D721Med (cell line): ENCODE measurements at regions not wholly inside any gene's neighbourhood (a gene's known extent, or its start where the extent isn't known, plus 50 kb on each side); places are given as distances from the start of the nearest gene placed in this dataset.

Source experiments
- DNase-seq: peaks from one replicate; pipeline ENCODE4 v3.0.0; 2011; ENCODE audit warnings: low spot score; ENCODE audit not compliant: insufficient read length
- FAIRE-seq: peaks from 2 replicates; lab custom pipeline; 2011; peaks lifted over from hg19 to GRCh38; lab: Jason Lieb, UNC
- CTCF ChIP-seq: IDR thresholded peaks from 2 replicates; pipeline ENCODE4 v1.5.1; 2012; ENCODE audit warnings: mild to moderate bottlenecking, control low read depth; ENCODE audit not compliant: insufficient read depth; ENCODE audit errors: missing control alignments

DNA sequence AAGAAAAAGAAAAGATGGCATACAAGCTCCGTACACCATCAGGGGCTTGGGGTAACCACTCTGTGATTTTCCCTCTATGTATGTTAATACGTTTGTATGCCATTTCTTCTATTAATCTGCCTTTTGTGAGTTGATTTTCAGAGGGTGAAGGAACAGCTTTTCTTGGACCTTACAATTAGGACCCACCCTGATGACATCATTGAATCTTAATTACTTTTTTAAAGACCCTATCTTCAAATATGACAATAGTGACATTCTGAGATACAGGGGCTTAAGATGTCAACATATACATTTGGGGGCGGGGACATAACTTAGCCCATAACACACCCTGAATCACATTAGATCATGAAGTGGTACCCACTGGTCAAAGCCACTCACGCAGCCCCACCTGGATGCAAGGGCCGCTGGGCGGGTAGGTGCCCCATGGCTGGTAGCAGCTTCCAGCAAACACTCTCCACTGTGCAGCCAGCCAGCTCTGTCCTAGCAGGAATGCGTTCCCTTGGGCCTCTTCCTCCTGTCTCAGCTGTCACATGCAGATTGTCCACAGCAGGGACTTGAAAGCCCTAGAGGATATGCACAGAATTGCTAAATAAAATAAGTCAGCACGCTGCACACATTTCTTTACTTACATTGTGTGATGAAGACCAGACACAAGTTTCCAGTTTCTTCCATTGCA lies 74.5 kb downstream of the FOXF2 start:
- no peak for TF ChIP-seq CTCF
- FAIRE-seq (no peak), DNase-seq (no peak)

GRCh38 chr6:1464781-1465370 lies 75.5 kb downstream of the FOXF2 start:
- no peak for FAIRE-seq
- no peak for DNase-seq
- no peak for TF ChIP-seq CTCF

DNA sequence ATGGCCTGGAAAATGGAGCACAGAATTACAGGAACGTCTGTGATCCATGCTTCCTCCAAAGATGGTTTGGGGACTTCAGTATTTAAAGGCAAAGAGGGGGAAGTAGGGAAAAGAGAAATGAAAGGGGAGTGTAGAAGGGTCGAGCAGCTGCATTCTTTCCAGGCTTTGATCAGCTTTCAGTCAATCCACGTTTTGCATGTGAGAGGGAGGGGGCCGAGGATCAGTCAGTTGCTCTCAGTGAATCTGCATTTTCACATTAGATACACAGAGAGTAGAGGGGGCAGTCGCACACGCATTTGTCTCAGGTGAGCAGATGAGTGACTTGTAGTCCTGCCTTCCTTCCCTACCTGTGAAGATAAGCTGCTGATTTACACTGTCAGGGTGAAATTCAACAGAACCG lies 78.8 kb downstream of the FOXF2 start:
- DNase-seq: no peak
- FAIRE-seq: no peak
- no peak for TF ChIP-seq CTCF

- FAIRE-seq (no peak), DNase-seq (no peak)
- TF ChIP-seq CTCF: no peak
These were observed 80.7 kb downstream of the FOXF2 start for GRCh38 chr6:1470040-1470439.

- FAIRE-seq (no peak), DNase-seq (no peak)
- no peak for TF ChIP-seq CTCF
These were observed 83.3 kb downstream of the FOXF2 start for GRCh38 chr6:1472643-1473042.

DNA sequence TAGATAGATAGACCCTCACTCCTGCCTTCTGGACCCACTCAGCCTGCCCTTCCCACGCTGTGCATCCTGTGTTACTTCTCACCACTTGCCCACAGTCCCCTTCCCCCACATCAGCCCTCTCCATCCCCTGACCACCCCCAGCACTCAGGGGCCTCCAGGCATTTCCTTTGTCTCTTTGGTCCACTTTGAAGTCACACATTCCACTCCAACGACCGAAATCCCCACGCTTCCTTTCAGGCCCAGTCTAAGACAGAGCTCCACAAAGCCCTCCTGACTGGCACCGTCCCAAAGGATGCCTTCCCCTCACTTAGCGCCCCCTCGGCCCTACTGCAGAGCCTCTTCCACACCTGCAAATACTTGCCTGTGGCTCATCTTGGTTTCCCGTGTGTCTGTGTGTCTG lies 83.8 kb downstream of the FOXF2 start:
- TF ChIP-seq CTCF: no peak
- DNase-seq: no peak
- FAIRE-seq: no peak

- TF ChIP-seq CTCF: no peak
- no peak for FAIRE-seq
These were observed 84.2 kb downstream of the FOXF2 start for GRCh38 chr6:1473598-1473997.

More at GRCh38 chr6:1473598-1473997, 84.2 kb downstream of the FOXF2 start:
- DNase-seq: no peak
